ENCODE measurements at regions not wholly inside any gene's neighbourhood (a gene's known extent, or its start where the extent isn't known, plus 50 kb on each side); places are given as distances from the start of the nearest gene placed in this dataset.

DNA sequence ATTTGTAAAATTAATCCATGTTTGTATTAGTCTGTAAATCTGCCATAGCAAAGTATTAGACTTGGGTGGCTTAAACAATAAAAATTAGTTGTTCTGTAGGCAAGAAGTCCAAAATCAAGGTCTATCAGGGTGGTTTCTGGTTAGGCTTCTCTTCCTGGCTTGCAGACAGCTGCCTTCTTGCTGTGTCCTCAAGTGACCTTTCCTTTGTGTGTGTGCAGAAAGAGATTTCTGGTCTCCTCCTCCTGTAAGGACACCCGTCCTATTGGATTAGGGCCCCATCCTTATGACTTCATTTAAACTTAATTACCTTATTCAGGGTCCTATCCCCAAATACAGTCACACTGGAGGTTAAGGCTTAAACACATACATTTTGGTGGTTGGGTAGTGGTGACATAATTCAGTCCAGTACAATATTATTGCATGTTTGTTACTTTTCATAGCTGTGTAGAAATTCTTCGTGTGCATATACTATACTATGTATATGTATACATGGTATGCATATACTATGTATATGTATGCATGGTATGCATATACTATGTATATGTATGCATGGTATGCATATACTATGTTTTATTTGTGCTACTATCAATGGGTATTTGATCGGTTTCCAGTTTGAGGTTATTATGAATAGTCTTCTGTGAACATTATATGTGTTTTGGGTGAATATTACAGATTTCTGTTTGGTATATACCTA is 57.9 kb upstream of the RNU6-1 start:
- TF ChIP-seq, protein P1, sequence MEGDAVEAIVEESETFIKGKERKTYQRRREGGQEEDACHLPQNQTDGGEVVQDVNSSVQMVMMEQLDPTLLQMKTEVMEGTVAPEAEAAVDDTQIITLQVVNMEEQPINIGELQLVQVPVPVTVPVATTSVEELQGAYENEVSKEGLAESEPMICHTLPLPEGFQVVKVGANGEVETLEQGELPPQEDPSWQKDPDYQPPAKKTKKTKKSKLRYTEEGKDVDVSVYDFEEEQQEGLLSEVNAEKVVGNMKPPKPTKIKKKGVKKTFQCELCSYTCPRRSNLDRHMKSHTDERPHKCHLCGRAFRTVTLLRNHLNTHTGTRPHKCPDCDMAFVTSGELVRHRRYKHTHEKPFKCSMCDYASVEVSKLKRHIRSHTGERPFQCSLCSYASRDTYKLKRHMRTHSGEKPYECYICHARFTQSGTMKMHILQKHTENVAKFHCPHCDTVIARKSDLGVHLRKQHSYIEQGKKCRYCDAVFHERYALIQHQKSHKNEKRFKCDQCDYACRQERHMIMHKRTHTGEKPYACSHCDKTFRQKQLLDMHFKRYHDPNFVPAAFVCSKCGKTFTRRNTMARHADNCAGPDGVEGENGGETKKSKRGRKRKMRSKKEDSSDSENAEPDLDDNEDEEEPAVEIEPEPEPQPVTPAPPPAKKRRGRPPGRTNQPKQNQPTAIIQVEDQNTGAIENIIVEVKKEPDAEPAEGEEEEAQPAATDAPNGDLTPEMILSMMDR (IDR thresholded peaks at IDR 0.05): no peak
- no peak for TF ChIP-seq POLR2A (IDR thresholded peaks at IDR 0.05)

Measured in adrenal gland (tissue), 5 donors.